ENCODE measurements at regions not wholly inside any gene's neighbourhood (a gene's known extent, or its start where the extent isn't known, plus 50 kb on each side); places are given as distances from the start of the nearest gene placed in this dataset.

GRCh38 chr3:35929158-35929557 is 289.8 kb downstream of the ARPP21 start:
- Histone ChIP-seq H3K9ac (replicated peaks in 1 of 4; ENCODE audit: extremely low read depth in 1 of 4, low read depth in 3 of 4, low read length in 3 of 4) (no peak overlapping the region), H3K27ac (ENCODE audit: low read depth, low read length) (no peak overlapping the region), H4K8ac (ENCODE audit: extremely low read depth, insufficient read depth, low read length) (no peak overlapping the region), H3K23me2 (ENCODE audit: low read depth, low read length) (no peaks in the 10 kb centered on the region), H3K27me3 (replicated peaks in 1 of 4; ENCODE audit: control insufficient read depth in 3 of 4, extremely low read depth in 1 of 4, insufficient read depth in 3 of 4, low read length in 3 of 4) (no peaks in the 10 kb centered on the region), H3K18ac (ENCODE audit: extremely low read depth, low read length) (no peak overlapping the region), H3K4ac (replicated peaks; ENCODE audit: insufficient read length, low read depth, low read length) (no peak overlapping the region), H3K79me2 (ENCODE audit: control insufficient read depth in 1 of 2, insufficient read depth in 2 of 2, low read length in 2 of 2) (no peaks in the 10 kb centered on the region), H4K20me1 (replicated peaks in 1 of 2; ENCODE audit: control insufficient read depth in 1 of 2, insufficient read depth in 2 of 2, low read length in 2 of 2) (no peaks in the 10 kb centered on the region), H3K4me3 (ENCODE audit: extremely low read depth in 1 of 4, insufficient read depth in 2 of 4, low read depth in 3 of 4, low read length in 4 of 4) (no peak overlapping the region), H3K36me3 (ENCODE audit: control insufficient read depth in 2 of 4, insufficient read depth in 4 of 4, low read length in 3 of 4) (no peaks in the 10 kb centered on the region), H3K9me3 (ENCODE audit: insufficient read depth in 2 of 2, low read depth in 1 of 2, low read length in 1 of 2) (no peaks in the 10 kb centered on the region), H3K79me1 (ENCODE audit: low read depth, low read length) (no peaks in the 10 kb centered on the region), H2BK5ac (ENCODE audit: low read depth, low read length) (no peak overlapping the region), H2BK20ac (ENCODE audit: low read length) (no peak overlapping the region), H3K4me1 (replicated peaks in 1 of 4; ENCODE audit: control insufficient read depth in 3 of 4, insufficient read depth in 4 of 4, low read length in 3 of 4) (no peaks in the 10 kb centered on the region), H3K56ac (replicated peaks; ENCODE audit: insufficient read length, low read depth, low read length) (no peak overlapping the region), H2AK5ac (ENCODE audit: low read depth, low read length) (no peak overlapping the region), H4K5ac (ENCODE audit: insufficient read length, low read depth, low read length) (no peak overlapping the region), H2AFZ (ENCODE audit: low read length) (no peak overlapping the region), H2BK12ac (ENCODE audit: low read depth, low read length) (no peak overlapping the region), H4K91ac (replicated peaks; ENCODE audit: insufficient read length, low read length) (no peak overlapping the region), H3K4me2 (ENCODE audit: insufficient read depth in 1 of 2, low read depth in 2 of 2, low read length in 2 of 2) (no peak overlapping the region), H3K14ac (ENCODE audit: insufficient read length) (no peak overlapping the region), H2BK120ac (replicated peaks; ENCODE audit: low read depth, low read length) (no peak overlapping the region), H2BK15ac (ENCODE audit: low read length) (no peak overlapping the region), H3K23ac (ENCODE audit: insufficient read length) (no peak overlapping the region)
- ChIA-PET CTCF (ENCODE audit: partially characterized antibody) (interaction anchor here (1.5 kb wide), 1 partner anchor 17 kb away, joined by 6 read pairs; no protein-coding TSS in a partner anchor), POLR2A (ENCODE audit: partially characterized antibody) (no interaction called here)
- FAIRE-seq (no peak), DNase-seq (ENCODE audit: low read depth in 1 of 2, low spot score in 2 of 2) (no peak)
- TF ChIP-seq SIN3A (conservative IDR thresholded peaks at IDR 0.05 in 1 of 2, IDR thresholded peaks at IDR 0.05 in 1 of 2; ENCODE audit: low read depth in 1 of 2, low read length in 2 of 2) (no peak), SP2 (IDR thresholded peaks at IDR 0.05; ENCODE audit: low read length) (no peak), SIRT6 (IDR thresholded peaks at IDR 0.05; ENCODE audit: low read length) (no peak), NANOG (IDR thresholded peaks at IDR 0.05; ENCODE audit: insufficient read depth, low read depth, low read length, poor library complexity, severe bottlenecking) (no peak)
- 89% methylated on average over 3 of the region's 3 CpGs; no CpG with 5 or more reads in 1 of the 2 experiments for WGBS, 2 experiments (ENCODE audit: extremely low coverage in 1 of 2, insufficient coverage in 1 of 2, insufficient read length in 1 of 2, insufficient replicate concordance in 2 of 2, low coverage in 1 of 2, low lambda C conversion rate in 2 of 2, missing lambda C conversion rate in 1 of 2)

Measured in H1 (cell line).